Activated naive CD8-positive, alpha-beta T cell treated with anti-CD3 and anti-CD28 coated beads for 36 hours (primary cell): ENCODE measurements at regions not wholly inside any gene's neighbourhood (a gene's known extent, or its start where the extent isn't known, plus 50 kb on each side); places are given as distances from the start of the nearest gene placed in this dataset.

Source experiments
- DNase-seq: peaks from one replicate; pipeline ENCODE4 v3.0.0; 2021
- H3K27ac Mint-ChIP-seq: one replicate; pipeline ENCODE4 v1.8.0; 2022; ENCODE audit warnings: mild to moderate bottlenecking, moderate library complexity, mixed read lengths
- H3K27me3 Mint-ChIP-seq: one replicate; pipeline ENCODE4 v1.8.0; 2022; ENCODE audit warnings: mild to moderate bottlenecking, mixed read lengths
- H3K36me3 Mint-ChIP-seq: one replicate; pipeline ENCODE4 v1.8.0; 2021; ENCODE audit warnings: mild to moderate bottlenecking, mixed read lengths
- H3K4me1 Mint-ChIP-seq: one replicate; pipeline ENCODE4 v1.8.0; 2021; ENCODE audit warnings: mixed read lengths
- H3K4me3 Mint-ChIP-seq: one replicate; pipeline ENCODE4 v1.8.0; 2022; ENCODE audit warnings: mild to moderate bottlenecking, moderate library complexity, mixed read lengths
- H3K9me3 Mint-ChIP-seq: one replicate; pipeline ENCODE4 v1.8.0; 2022; ENCODE audit warnings: mixed read lengths

DNA sequence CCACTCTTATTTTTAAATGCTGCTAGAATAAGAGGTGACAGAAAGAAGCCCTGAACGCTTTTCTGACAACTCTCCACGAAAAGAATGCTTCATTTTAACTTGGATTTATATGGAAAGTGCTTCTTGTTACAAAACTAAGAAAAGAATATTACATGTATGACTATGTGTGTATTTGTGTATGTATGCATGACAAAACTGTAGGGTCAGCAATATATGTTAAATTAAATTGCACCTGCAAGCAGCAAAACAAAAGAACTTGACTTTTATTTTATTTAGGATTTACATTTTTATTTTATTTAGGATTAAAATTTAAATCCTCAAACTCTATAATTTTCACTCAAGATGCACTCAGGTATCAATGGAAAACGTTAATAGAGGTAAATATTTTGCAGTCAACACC, 187.1 kb downstream of the NR4A2 start:
- Mint-ChIP-seq H3K27ac (no peak overlapping the region), H3K4me1 (no peaks in the 10 kb centered on the region), H3K4me3 (no peak overlapping the region), H3K9me3 (no peaks in the 10 kb centered on the region), H3K36me3 (no peaks in the 10 kb centered on the region), H3K27me3 (no peaks in the 10 kb centered on the region)
- no peak for DNase-seq

DNA sequence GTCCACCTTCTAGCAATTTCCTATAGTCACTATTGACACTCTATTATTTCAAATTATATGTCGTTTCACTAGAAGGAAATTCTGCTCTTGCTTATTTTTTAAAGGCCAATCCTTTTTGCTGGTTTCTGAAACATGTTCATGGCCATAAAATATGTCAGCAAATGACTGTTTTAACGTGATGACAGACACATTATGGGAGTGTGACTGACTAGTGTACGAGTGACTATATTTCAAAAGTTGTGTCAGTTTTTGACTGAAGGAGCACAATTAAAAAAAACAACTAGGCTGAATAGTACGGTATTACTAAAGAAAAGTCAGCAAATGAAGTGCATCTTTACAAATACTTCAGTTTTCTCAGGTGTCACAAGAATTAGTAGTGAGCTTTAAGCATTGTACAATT, 196.0 kb downstream of the NR4A2 start:
- H3K27ac Mint-ChIP-seq: no peak overlapping the region

DNA sequence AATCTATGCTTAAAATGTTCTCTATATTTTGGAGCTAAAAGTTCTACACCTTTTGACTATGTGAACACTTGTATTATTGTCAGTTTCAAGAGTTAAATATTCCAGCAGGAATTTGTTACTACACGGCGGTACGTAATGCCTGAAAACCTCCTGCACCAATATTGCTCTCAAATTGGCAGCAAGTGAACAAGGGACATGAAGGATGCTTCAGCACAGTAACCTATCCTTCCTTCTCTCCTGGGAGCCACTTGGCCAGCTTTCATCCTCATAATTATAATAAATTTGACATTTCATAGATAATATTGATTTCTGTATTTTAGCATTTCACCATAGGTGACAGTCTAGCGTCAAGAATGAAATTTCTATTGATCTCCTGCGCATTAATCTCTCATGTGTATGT, 197.6 kb downstream of the NR4A2 start:
- Mint-ChIP-seq H3K27ac (no peak overlapping the region), H3K27me3 (peaks cover 6% of the 10 kb centered on the region), H3K4me3 (no peak overlapping the region), H3K4me1 (no peaks in the 10 kb centered on the region), H3K36me3 (no peaks in the 10 kb centered on the region), H3K9me3 (no peaks in the 10 kb centered on the region)
- no peak for DNase-seq

More for the DNA sequence above, 196.0 kb downstream of the NR4A2 start:
- Mint-ChIP-seq H3K4me1 (no peaks in the 10 kb centered on the region), H3K27me3 (peaks cover 6% of the 10 kb centered on the region), H3K4me3 (no peak overlapping the region), H3K36me3 (no peaks in the 10 kb centered on the region), H3K9me3 (peaks cover 2% of the 10 kb centered on the region)
- DNase-seq: no peak

DNA sequence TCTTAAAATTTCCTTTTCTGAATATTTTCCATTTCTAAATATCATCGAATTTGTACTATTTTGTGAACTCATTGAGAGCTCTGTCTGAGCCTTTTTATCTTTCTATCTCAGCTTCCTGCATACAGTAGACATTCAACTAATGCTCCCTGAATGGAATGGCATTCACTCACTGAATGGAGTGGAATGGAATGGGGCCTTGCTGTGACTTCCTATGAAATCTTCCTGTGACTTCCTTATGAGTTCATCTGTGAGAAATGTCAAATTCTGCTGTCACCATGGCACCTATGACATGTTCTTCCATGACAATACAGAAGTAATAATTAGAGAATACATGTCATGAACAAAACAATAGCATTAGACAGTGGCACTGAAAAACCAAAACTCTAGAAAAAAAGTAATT, 199.6 kb downstream of the NR4A2 start:
- Mint-ChIP-seq H3K36me3 (no peaks in the 10 kb centered on the region), H3K27me3 (peaks cover 6% of the 10 kb centered on the region), H3K9me3 (no peaks in the 10 kb centered on the region), H3K27ac (no peak overlapping the region), H3K4me3 (no peak overlapping the region), H3K4me1 (no peaks in the 10 kb centered on the region)
- DNase-seq: no peak

DNA sequence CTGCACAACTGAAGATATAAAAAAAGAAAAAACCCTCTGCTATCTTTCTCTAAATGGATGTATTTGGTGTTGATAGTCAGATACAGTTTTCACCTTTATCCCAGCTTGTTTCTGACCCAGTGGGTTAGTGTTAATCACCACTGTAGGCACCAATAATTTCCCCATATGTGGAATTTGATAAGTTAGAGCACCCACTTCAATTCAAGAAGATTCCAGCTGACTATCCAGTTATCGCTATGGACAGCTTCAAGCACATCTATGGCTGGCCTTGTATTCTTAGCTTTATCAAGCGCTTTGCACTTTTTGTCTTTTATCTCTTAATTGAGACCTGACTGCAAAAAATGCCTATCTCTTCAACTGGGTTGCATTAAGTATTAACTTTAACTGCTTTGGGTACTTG, 200.4 kb downstream of the NR4A2 start:
- Mint-ChIP-seq H3K27me3 (peaks cover 6% of the 10 kb centered on the region), H3K4me3 (no peak overlapping the region), H3K36me3 (no peaks in the 10 kb centered on the region), H3K9me3 (no peaks in the 10 kb centered on the region), H3K4me1 (no peaks in the 10 kb centered on the region), H3K27ac (no peak overlapping the region)
- DNase-seq: no peak

DNA sequence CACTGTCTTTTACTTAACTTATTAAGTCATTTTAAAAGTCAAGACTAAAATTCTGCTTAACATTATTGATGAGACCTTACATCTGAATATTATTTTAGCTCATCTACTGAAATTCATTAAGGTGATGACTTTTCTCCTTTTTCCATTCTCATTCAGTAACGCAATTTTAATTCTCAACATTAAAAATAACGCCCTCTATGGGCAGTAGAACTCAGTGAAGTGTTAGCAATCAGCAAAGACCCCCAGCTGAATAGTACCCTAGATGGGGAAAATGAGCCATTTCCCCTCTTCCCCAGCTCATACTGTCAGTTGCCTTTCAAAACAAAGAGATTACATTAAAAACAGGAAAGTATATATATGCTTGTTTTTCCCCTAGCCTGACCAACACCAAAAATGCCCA, 203.3 kb downstream of the NR4A2 start:
- Mint-ChIP-seq H3K27ac (no peak overlapping the region), H3K27me3 (peaks cover 4% of the 10 kb centered on the region), H3K4me3 (no peak overlapping the region), H3K36me3 (no peaks in the 10 kb centered on the region), H3K4me1 (no peaks in the 10 kb centered on the region), H3K9me3 (no peaks in the 10 kb centered on the region)
- no peak for DNase-seq

DNA sequence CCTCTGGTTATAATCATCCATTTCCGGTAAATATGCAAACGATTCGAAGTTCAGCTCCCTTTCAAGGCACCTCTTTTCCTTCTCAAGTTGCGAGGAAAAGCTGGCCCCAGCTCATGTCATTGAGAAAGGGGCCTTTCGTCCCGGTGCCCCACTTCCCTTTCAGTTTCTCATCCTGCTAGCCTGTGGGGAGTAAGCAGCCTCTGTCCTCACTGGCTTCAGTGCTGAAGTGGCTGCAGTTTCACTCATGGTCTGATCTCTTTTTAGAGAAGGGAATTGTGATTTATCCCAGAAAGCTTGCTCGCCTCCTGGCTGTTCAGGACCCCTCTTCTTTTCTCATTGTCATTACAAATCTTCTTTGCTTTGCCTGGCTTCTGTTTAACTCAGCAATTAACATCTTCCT, 207.5 kb downstream of the NR4A2 start:
- Mint-ChIP-seq H3K9me3 (peaks cover 3% of the 10 kb centered on the region), H3K27me3 (no peaks in the 10 kb centered on the region), H3K4me1 (no peaks in the 10 kb centered on the region), H3K4me3 (no peak overlapping the region), H3K36me3 (no peaks in the 10 kb centered on the region), H3K27ac (no peak overlapping the region)
- no peak for DNase-seq

DNA sequence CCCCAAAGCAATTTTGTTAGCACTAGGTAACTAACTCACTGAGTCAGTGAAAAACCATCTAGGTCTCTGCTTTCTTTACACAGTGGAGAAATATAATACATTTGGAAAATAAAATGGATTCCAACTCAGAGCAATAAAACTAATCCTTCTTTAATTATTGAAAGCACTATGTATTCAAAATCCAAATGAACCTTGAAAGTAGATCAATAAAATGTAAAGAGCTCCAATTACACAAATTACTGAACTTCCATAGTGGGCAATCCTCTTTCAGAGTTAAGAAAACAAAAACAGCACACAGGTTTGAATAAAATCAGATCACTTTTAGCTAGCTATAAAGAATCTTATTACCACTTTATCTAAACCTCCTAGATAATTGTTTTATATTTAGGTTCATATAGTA, 208.1 kb downstream of the NR4A2 start:
- H3K4me1 Mint-ChIP-seq: no peaks in the 10 kb centered on the region

DNA sequence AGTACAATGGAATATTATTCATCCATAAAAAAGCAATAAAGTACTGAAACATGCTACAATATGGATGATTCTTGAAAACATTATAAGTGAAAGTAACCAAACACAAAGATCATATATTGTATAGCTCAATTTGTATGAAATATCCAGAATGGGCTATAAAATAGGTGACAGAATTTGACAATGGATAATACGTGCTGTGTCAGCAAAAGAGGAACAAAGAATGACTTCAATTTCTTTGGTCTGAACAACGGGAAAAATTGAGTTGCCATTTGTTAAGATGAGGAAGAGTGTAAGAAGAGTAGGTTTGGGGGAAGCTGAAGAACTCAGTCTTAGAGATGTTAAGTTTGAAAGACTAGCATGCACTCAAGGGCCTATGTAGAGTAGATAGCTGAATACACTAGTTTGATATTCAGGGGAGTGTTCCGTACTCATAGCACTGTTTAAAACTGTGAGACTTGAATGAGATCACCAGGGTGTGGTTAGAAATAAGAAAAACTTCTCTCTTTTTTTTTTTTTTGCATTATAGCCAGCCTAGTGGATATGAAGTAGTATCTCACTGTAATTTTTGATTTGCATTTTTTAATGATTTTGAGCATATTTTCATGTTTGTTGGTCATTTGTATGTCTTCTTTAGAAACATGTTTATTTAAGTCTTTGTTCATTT, 213.6 kb downstream of the NR4A2 start:
- Mint-ChIP-seq H3K4me1 (no peaks in the 10 kb centered on the region), H3K27ac (no peak overlapping the region), H3K36me3 (no peaks in the 10 kb centered on the region)

More for the DNA sequence above, 208.1 kb downstream of the NR4A2 start:
- DNase-seq: no peak
- Mint-ChIP-seq H3K27me3 (no peaks in the 10 kb centered on the region), H3K36me3 (no peaks in the 10 kb centered on the region), H3K4me3 (no peak overlapping the region), H3K9me3 (peaks cover 3% of the 10 kb centered on the region), H3K27ac (no peak overlapping the region)

DNA sequence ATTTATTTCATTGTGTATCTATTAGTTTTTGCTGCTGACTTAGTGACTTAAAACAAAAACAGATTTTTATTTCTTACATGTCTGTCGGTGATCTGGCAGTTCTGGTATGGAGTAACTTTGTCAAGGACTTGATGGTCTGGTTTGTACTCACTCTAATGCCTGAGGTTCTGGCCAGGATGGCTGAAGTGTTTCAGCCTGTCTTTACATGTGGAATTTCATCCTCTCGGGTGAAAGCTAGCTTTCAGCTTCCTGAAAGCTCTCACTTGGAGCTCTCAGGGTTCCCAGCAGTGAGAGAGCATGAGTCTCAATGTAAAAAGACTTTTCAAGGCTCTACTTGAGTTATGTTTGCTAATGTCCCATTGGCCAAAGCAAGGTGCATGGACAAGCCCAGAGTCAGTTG, 216.4 kb downstream of the NR4A2 start:
- peaks cover 2% of the 10 kb centered on the region for H3K9me3 Mint-ChIP-seq
- no peaks in the 10 kb centered on the region for H3K4me1 Mint-ChIP-seq
- H3K36me3 Mint-ChIP-seq: no peaks in the 10 kb centered on the region
- H3K27me3 Mint-ChIP-seq: no peaks in the 10 kb centered on the region
- no peak for DNase-seq
- H3K4me3 Mint-ChIP-seq: no peak overlapping the region
- no peak overlapping the region for H3K27ac Mint-ChIP-seq

More for the DNA sequence above, 213.6 kb downstream of the NR4A2 start:
- no peak overlapping the region for H3K4me3 Mint-ChIP-seq
- H3K27me3 Mint-ChIP-seq: no peaks in the 10 kb centered on the region
- H3K9me3 Mint-ChIP-seq: peaks cover 3% of the 10 kb centered on the region
- DNase-seq: no peak

DNA sequence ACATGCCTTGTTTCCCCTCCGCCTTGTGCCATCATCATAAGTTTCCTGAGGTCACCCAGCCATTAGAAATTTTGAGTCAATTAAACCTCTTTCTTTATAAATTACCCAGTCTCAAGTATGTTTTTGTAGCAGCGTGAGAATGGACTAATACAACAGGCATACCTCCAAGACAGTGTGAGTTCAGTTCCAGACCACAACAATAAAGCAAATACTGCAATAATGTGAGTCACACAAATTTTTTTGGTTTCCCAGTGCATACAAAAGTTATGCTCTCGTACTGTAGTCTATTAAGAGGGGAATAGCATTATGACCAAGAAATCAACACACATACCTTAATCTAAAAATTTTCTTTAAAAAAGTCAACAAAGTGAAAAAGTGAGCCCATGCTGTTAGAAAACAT, 217.2 kb downstream of the NR4A2 start:
- DNase-seq: no peak
- Mint-ChIP-seq H3K9me3 (no peaks in the 10 kb centered on the region), H3K27me3 (no peaks in the 10 kb centered on the region), H3K36me3 (no peaks in the 10 kb centered on the region), H3K4me3 (no peak overlapping the region), H3K4me1 (no peaks in the 10 kb centered on the region), H3K27ac (no peak overlapping the region)

DNA sequence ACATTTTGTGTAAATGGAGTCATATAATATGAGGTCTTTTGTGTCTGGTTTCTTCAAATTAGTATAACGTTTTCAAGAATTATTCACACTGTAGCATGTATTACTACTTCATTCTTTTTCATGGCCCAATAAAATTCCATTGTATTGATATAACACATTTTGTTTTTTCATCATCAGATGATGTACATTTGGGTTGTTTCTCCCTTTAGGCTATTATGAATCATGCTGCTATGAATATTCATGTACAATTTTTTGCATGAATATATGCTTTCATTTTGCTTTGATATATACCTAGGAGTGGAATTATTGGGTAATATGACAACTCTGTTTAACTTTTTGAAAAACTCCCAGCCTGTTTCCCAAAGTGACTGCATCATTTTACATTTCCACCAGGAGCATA, 220.2 kb downstream of the NR4A2 start:
- no peaks in the 10 kb centered on the region for H3K27me3 Mint-ChIP-seq
- H3K36me3 Mint-ChIP-seq: no peaks in the 10 kb centered on the region
- no peak overlapping the region for H3K27ac Mint-ChIP-seq
- no peaks in the 10 kb centered on the region for H3K4me1 Mint-ChIP-seq
- DNase-seq: no peak
- H3K9me3 Mint-ChIP-seq: no peaks in the 10 kb centered on the region
- H3K4me3 Mint-ChIP-seq: no peak overlapping the region

DNA sequence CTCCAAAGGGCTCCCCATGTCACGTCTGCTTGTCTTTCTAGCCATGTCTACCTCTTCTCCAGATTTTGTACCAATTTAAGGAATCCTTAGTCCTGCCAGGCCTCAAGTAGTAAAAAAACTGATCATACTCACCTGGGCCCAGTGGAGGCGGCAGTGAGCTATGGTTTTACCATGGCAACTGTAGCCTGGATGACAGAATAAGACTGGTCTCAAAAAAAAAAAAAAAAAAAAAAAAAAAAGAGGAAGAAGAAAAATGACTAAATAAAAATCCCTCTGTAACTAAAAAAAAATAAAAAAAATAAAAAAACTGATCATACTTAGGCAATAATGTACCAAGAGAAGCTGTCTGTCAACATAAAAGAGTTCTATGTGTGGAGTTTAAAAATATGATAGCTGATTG, 221.6 kb downstream of the NR4A2 start:
- Mint-ChIP-seq H3K4me1 (no peaks in the 10 kb centered on the region), H3K27ac (no peak overlapping the region), H3K4me3 (no peak overlapping the region), H3K36me3 (no peaks in the 10 kb centered on the region), H3K9me3 (no peaks in the 10 kb centered on the region), H3K27me3 (no peaks in the 10 kb centered on the region)
- peak; percentile 8 for DNase-seq

DNA sequence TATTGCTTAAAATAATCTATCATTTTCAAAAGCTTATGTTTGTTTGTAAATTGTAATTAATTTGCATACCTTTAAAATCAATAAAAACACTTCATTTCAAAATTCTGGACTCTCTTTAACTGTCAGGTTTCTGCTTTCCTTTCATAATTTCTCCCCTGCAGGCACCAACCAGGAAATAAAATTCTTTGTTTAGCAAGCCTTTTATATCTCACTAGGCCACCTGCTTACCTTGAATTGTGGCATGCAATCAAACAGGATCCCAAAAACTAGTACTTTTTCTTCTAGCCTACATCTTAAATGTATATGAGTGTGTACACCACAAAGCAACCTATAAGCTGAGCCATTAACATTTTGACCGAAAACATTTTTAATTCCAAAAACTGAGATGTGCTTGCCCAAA, 233.1 kb downstream of the NR4A2 start:
- H3K4me3 Mint-ChIP-seq: no peak overlapping the region
- H3K27me3 Mint-ChIP-seq: no peaks in the 10 kb centered on the region
- no peaks in the 10 kb centered on the region for H3K4me1 Mint-ChIP-seq
- H3K9me3 Mint-ChIP-seq: no peaks in the 10 kb centered on the region
- no peak overlapping the region for H3K27ac Mint-ChIP-seq
- H3K36me3 Mint-ChIP-seq: no peaks in the 10 kb centered on the region
- DNase-seq: no peak

DNA sequence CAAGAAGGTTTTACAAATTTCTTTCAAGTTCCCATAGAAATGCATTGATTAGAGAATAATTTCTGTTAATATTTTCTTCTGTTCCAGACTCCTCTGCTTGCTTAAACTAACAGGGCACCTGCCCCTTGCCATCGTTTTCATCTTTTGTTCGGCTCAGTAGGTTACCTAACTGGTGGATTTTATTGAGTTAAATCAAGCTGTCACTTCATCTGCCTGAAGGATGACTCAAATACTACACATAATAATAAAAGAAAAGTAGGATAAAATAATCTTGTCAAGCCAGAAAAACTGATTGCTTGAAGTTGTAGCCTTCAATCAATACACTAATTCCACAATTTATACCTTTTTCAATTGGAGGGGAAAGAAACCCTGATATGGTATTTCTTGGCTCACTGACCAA, 234.0 kb downstream of the NR4A2 start:
- no peak for DNase-seq
- H3K36me3 Mint-ChIP-seq: no peaks in the 10 kb centered on the region
- H3K9me3 Mint-ChIP-seq: no peaks in the 10 kb centered on the region
- H3K27ac Mint-ChIP-seq: no peak overlapping the region
- no peaks in the 10 kb centered on the region for H3K27me3 Mint-ChIP-seq
- H3K4me1 Mint-ChIP-seq: no peaks in the 10 kb centered on the region
- no peak overlapping the region for H3K4me3 Mint-ChIP-seq

DNA sequence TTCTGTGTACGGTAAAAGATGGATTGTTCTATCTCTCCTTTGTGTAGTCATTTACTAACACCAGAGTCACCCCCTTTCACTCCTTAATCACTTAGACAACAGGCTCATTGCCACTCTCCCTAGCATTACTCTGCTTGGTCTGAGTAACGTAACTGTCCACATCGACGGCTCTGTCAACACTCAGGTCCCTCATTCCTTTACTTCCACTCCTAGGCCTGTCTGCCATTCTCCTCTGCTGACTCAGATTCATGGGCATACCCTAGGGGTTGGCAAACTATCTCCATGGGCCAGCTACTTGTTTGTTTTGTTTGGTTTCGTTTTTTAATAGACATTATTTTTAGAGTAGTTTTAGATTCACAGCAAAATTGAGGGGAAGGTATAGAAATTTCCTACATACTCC, 243.9 kb downstream of the NR4A2 start:
- Mint-ChIP-seq H3K4me3 (no peak overlapping the region), H3K36me3 (no peaks in the 10 kb centered on the region), H3K27ac (no peak overlapping the region), H3K27me3 (no peaks in the 10 kb centered on the region), H3K4me1 (no peaks in the 10 kb centered on the region), H3K9me3 (no peaks in the 10 kb centered on the region)
- no peak for DNase-seq

DNA sequence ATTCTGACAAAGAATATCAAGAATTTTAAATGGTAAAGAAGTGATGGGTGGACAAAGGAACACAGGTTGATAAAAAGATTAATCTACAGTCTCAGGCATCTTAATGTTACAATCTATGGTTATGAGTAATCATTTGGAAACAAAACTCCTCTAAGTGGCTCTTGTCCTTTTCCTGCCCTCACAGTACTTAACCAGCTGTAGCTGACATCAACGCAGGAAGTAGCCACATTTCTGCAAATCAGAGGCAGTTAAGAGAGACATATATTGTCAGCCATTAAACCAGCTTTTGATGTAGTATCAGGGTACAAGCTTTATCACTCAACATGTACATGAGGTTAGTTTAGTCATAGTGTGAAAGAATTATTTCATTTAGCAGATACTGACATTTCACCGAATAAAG, 244.6 kb downstream of the NR4A2 start:
- DNase-seq: no peak
- Mint-ChIP-seq H3K4me3 (no peak overlapping the region), H3K36me3 (no peaks in the 10 kb centered on the region), H3K9me3 (no peaks in the 10 kb centered on the region), H3K4me1 (no peaks in the 10 kb centered on the region), H3K27me3 (no peaks in the 10 kb centered on the region), H3K27ac (no peak overlapping the region)
